H7 (cell line): ENCODE measurements at regions not wholly inside any gene's neighbourhood (a gene's known extent, or its start where the extent isn't known, plus 50 kb on each side); places are given as distances from the start of the nearest gene placed in this dataset.

Source experiments
- DNase-seq: peaks from one replicate; pipeline ENCODE4 v3.0.0; 2012
- H3K27me3 ChIP-seq: 2 replicates; pipeline ENCODE4 v1.6.0; 2011; ENCODE audit warnings: mild to moderate bottlenecking, low read length; ENCODE audit not compliant: control insufficient read depth, insufficient read depth
- H3K36me3 ChIP-seq: replicated peaks from 2 replicates; pipeline ENCODE4 v1.5.1; 2011; ENCODE audit warnings: low read length; ENCODE audit not compliant: control insufficient read depth, insufficient read depth
- H3K4me3 ChIP-seq: 2 replicates; pipeline ENCODE4 v1.5.1; 2011; ENCODE audit warnings: low read depth, mild to moderate bottlenecking, control low read depth, low read length, moderate library complexity; ENCODE audit not compliant: insufficient read depth

DNA sequence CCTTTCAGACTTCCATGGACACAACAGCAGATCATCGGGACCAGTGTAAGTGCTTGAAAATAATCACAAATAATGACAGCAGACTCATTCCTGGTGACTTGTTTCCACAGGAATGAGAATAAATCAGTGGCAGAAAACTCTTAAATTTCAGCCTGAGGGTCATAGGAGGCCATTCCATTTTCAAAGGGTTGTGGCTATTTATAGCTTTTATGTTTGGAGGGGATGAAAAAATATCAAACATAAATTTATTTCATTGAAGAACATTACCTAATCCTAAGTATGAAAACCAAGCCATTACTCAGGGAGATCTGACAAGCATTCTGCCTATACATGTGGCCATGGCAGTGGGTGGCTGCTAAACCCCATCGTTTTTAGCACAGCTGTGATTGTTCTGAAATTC, 173.6 kb upstream of the CNR1 start:
- H3K27me3 ChIP-seq: no peaks in the 10 kb centered on the region
- no peaks in the 10 kb centered on the region for H3K36me3 ChIP-seq
- no peak for DNase-seq
- no peak overlapping the region for H3K4me3 ChIP-seq

DNA sequence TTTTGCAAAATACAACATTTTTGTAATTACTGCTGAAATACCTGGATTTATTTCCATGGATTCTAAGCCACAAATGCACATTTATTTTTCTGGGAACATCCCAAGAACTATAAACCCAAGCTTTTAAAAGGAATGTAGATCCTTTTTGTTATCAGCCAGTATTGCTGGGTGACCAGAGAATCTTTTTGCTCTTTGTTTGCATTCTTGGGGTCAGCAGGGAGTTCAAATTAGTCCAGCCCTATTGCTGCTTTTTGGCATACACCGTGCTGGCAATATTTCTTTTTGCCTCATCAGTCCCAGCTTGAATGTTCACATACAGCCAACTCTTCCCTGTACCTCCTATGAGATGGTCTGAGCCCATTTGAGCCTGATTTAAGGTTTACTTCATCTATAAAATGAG, 155.2 kb upstream of the CNR1 start:
- no peak for DNase-seq
- no peak overlapping the region for H3K4me3 ChIP-seq
- no peaks in the 10 kb centered on the region for H3K27me3 ChIP-seq

DNA sequence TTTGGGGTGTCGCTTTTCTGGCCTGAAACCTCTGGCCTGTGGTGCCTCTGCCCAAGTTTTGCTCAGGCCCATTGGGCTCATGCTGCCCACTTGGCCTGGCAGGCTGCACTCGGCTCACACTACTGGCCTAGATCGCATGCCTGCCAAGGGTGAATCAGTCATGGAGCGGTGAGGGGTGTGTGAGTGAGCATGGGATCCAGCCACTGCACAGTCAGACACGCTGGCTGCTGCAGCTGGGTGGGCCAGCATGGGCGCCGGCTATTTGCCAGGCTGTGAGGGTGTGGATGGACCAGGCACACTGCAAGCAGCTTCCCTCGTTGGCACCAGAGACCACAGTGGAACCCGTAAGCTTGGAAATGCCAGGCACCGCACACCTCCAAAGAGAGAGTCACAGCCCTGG, 145.4 kb upstream of the CNR1 start:
- no peaks in the 10 kb centered on the region for H3K27me3 ChIP-seq
- DNase-seq: no peak
- H3K4me3 ChIP-seq: no peak overlapping the region
- H3K36me3 ChIP-seq: no peaks in the 10 kb centered on the region

More for the DNA sequence above, 155.2 kb upstream of the CNR1 start:
- H3K36me3 ChIP-seq: no peaks in the 10 kb centered on the region

DNA sequence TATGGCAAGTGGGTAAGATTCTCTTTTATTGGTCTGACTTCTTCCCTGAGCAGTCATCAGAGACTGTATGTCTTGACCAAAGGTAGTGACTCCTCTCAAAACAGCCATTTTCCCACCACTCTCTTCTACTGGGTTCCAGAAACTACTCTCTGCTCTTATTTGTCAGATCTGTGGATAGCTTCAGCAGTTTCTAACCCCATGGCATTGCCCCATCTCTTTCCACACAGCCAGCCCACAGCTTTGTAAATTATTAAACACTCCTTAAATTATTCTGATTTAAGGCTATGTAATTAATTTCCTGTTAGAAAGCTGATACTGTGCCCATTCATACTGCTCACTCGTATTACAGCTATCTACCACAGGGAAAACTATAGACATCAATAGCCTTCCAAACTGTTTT, 138.4 kb upstream of the CNR1 start:
- Histone ChIP-seq H3K4me3 (no peak overlapping the region), H3K27me3 (no peaks in the 10 kb centered on the region), H3K36me3 (no peaks in the 10 kb centered on the region)
- no peak for DNase-seq

DNA sequence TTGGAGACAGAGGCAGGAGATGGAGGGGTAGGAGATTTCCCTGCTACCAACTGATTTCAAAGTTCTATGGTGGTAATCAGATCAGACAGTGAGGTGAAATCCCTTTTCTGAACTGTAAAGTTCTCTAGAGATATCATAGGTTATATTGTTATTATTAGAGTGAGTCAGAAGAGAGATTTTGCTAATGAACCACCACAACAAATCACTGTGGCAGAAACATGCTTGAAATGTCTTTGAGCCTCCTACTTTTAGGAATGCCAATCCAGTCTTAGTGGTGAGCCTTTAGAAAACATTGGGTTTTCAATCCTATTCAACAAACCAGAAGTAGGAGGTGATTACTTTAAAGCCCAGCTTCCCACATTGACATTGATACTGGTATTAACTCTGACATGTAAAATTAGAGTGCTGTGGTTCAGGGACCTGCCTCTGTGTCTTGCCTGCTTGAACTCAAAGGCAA, 136.7 kb upstream of the CNR1 start:
- Histone ChIP-seq H3K36me3 (no peaks in the 10 kb centered on the region), H3K4me3 (no peak overlapping the region), H3K27me3 (no peaks in the 10 kb centered on the region)
- no peak for DNase-seq

DNA sequence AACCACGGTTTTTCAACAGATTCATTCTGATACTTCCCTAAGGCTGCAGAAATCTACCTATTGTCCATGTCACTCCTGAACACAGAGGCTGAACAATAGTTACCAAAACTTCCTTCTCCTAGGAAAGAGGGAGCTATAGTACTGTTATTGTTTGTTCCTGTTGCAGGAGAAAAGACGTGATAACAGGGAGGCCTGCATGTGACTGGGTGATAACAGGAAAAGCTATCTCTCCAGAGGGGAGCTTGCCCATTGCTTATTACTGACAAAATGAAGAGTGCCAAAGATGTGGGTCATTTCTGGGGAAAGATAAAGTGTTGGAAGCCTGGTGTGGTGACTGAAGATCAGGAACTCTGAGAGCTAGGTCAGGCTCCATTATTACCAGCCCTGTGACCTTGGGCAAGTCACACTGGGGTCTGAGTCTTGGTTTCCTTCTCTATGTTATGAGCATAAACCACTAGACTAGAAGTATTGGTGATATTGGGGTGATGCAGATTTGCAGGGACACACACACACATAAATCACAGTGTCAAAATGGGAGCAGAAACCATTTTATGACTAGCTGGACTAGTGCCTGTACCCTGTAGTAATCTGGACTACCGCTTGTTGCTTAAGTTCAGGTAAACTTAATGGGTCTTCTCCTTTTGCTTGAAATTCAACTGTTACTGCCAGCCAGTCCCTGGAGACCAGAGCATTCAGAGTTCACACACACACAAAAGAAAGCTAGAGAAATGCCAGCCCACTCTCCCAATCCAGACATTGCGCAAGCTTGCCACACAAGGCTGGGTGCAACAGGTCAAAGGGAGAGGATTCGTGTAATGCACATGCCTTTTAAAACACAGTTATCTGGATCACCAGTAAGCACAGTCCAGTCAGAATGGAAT, 136.0 kb upstream of the CNR1 start:
- Histone ChIP-seq H3K4me3 (no peak overlapping the region), H3K27me3 (no peaks in the 10 kb centered on the region), H3K36me3 (no peaks in the 10 kb centered on the region)
- DNase-seq: no peak

DNA sequence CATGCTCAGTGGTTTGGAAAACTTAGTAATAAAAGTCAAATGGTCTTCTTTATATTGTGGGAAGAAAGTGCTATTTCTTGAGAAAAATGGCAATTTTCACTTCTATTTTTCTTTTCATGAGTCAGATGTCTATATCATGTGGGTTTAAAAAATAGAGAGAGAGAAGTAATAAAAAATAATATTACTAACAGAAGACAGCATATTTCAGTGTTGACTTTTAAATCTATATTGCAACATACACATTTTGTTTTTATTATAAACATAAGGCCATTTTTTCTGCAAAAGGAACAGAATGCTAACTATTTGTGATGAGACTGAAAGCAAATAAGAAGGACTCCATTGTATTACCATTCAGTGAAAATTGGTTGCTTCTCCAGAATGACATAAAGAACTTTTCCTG, 135.1 kb upstream of the CNR1 start:
- H3K36me3 ChIP-seq: no peaks in the 10 kb centered on the region
- no peak overlapping the region for H3K4me3 ChIP-seq
- no peaks in the 10 kb centered on the region for H3K27me3 ChIP-seq

DNA sequence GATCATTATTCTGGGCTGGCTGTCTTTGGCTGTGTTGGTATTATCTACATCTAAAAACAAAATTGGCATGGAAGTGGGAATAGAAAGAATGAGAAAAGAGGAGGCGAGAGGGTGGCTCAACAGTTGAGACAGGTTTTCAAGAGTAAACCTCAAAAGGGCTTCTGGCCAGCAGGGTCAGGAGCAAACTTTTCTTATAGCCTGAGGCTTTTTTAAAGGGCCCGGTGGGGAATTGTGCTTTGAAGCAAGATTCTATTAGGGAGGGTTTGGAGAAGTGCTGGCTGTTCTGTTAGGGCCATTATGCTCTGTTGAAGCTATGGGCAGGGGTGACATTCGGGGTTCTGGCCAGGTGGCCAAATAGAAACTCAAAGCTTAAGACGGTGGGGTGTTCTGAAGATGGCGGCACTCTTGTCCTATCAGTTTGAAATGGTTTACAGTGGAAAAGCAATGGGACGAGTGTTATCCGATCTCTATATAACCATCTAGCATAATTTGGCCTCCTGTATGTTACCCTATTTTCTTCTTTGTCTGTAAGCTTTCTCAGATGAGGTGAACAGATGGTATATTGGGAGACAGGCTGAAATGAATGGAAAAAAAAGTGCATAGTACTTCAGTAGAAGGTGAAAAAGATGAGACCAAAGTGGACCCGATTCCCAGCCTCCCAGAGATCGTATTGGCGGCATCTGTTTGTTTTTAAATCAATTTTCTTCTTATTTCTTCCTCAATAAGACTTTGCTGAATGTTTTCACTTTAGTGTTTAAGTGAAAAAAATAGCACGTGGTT, 132.1 kb upstream of the CNR1 start:
- Histone ChIP-seq H3K36me3 (no peaks in the 10 kb centered on the region), H3K27me3 (no peaks in the 10 kb centered on the region), H3K4me3 (no peak overlapping the region)
- no peak for DNase-seq

More for the DNA sequence above, 135.1 kb upstream of the CNR1 start:
- no peak for DNase-seq

DNA sequence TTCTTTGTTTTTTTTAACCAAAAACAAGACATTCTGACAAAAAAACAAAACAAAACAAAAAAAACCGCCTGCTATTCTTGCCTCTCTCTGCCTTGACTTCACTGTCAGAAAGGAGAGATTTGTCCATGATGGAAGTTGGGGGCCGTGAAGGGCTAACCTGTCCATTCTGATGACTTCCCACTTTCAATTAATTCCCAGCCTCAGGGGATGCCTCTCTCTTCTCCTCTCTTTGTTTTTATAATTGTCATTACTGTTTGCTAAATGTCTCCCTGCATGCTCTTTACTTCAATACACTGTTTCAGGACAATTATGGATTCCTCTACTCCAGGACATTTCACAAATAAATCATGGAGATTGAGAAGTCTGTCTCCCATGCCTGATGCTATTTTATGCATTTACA, 130.5 kb upstream of the CNR1 start:
- no peaks in the 10 kb centered on the region for H3K27me3 ChIP-seq
- DNase-seq: no peak
- H3K36me3 ChIP-seq: no peaks in the 10 kb centered on the region
- H3K4me3 ChIP-seq: no peak overlapping the region

DNA sequence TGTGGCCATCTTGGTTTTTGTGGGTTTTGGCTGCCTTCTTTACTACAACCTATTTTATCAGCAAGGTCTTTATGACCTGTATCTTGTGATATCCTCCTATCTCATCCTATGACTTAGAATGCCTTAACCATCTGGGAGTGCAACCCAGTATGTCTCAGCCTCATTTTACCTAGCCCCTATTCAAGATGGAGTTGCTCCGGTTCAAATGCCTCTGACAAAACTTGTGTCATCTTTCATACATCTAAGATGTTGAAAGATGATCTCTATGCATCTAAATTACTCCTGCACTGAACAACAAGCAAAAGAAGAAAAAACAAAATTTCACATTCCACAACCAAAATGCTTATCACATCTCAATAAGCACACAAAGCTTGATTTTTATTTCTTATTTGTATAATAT, 129.5 kb upstream of the CNR1 start:
- no peaks in the 10 kb centered on the region for H3K27me3 ChIP-seq
- no peak for DNase-seq
- no peaks in the 10 kb centered on the region for H3K36me3 ChIP-seq
- no peak overlapping the region for H3K4me3 ChIP-seq

DNA sequence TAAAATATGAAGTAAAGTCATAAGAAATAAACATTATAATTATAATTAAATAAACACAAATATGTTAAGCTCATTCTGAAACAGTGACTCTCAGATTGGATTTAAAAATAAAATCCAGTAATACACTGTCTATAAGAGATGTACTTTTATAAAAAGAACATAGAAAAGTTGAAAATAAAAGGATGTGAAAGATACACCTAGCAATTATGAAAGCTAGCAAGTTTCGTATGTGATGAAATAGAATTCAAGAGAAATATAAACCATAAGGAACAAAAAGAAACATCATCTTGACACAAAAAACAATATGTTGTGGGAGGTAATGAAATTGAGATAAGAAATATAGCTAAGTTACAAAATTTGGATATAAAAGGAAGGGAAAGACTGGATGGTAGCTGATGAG, 128.6 kb upstream of the CNR1 start:
- Histone ChIP-seq H3K27me3 (no peaks in the 10 kb centered on the region), H3K4me3 (no peak overlapping the region), H3K36me3 (no peaks in the 10 kb centered on the region)
- DNase-seq: no peak

DNA sequence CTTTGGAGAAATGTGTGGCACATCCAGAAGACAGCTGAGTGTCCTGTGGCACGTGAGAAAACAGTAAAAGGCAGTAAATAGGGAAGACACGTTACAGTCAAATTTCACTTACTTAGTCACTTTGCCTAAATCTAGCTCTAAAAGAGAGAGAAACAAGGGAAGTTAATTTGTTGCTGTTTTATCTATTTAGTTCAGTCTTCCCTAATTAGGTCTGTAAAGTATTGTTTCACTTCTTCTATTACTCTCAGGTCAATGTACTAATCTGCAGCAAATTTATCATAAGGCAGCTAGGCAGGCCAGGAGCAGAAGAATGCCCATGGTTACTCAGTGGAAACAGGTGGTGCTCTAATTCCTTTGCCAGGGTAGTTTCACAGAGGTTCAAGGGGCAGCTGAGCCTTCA, 124.3 kb upstream of the CNR1 start:
- Histone ChIP-seq H3K4me3 (no peak overlapping the region), H3K27me3 (no peaks in the 10 kb centered on the region), H3K36me3 (no peaks in the 10 kb centered on the region)
- no peak for DNase-seq

DNA sequence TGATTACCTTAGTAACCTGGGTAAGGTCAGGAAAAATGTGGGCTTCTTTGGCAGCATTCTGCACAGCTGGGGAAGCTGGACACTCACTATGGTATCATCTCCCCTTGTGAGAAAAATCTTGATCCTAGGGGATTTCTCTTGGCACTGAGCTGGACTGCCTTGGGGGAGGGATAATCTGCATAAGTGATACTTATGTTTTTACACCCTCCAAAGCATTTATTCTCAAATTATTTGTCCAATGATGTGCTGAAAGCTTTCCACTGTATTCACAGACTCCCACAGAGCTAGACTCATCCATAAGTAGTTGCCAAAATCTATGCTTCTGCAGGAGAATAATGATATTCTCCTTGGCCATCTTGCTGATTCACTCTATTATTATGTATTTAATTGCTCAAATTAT, 121.5 kb upstream of the CNR1 start:
- no peak for DNase-seq
- no peak overlapping the region for H3K4me3 ChIP-seq

DNA sequence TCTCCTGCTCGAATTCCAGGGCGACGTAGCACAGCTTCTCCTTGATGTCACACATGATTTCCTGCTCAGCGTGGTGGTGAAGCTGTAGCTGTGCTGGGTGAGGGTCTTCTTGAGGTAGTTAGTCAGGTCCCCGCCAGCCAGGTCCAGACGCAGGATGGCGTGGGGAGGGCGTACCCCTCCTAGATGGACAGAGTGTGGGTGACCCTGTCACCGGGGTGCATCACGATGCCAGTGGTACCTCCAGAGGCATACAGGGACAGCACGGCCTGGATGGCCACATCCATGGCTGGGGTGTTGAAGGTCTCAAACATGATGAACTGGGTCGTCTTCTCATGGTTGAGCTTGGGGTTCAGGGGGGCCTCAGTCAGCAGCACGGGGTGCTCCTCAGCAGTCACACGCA, 110.2 kb upstream of the CNR1 start:
- DNase-seq: no peak
- H3K27me3 ChIP-seq: no peaks in the 10 kb centered on the region

More for the DNA sequence above, 121.5 kb upstream of the CNR1 start:
- H3K36me3 ChIP-seq: no peaks in the 10 kb centered on the region
- no peaks in the 10 kb centered on the region for H3K27me3 ChIP-seq

DNA sequence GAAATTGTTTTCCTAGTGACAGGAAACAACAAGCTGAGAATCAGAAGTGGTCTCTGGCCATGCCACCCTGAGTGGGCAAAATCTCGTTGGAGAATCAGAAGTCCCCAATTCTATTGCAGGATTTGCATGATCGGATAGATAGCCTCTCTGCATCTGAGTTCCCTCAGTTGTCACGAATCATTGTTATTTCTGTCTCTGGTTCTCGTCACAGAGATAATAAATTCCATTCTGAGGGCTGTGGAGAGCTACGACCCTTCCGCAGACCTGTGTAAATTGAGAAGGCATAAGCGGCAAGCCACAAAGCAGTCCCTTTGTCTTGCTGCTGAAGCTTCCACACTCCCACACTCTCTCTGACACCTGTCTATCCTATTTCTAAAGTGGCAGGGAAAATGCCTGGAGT, 102.4 kb upstream of the CNR1 start:
- no peaks in the 10 kb centered on the region for H3K27me3 ChIP-seq
- H3K4me3 ChIP-seq: no peak overlapping the region
- no peaks in the 10 kb centered on the region for H3K36me3 ChIP-seq
- DNase-seq: no peak

More for the DNA sequence above, 110.2 kb upstream of the CNR1 start:
- H3K4me3 ChIP-seq: no peak overlapping the region
- H3K36me3 ChIP-seq: no peaks in the 10 kb centered on the region
